Sciatic nerve (tissue), 2 donors: ENCODE measurements at regions not wholly inside any gene's neighbourhood (a gene's known extent, or its start where the extent isn't known, plus 50 kb on each side); places are given as distances from the start of the nearest gene placed in this dataset.

ENCODE experiments used
- ATAC-seq: fragments of 200-7000 bp; cut with Tn5 transposase; one replicate; pipeline ENCODE4 v1.9.1; 2020; ENCODE audit warnings: mild to moderate bottlenecking, moderate library complexity
- DNase-seq: peaks from one replicate; pipeline ENCODE4 v3.0.0-alpha.2; 2020; ENCODE audit warnings: low spot score
- intact Hi-C: fragments of 100-400 bp; cut with DNase I; formaldehyde crosslinking; loops from one replicate; pipeline ENCODE4 v1.14.2; 2022
- donor health status: DM: no; HTN: no; CAD: no.
- donor health status: DM: no; HTN: no; CAD: no.

DNA sequence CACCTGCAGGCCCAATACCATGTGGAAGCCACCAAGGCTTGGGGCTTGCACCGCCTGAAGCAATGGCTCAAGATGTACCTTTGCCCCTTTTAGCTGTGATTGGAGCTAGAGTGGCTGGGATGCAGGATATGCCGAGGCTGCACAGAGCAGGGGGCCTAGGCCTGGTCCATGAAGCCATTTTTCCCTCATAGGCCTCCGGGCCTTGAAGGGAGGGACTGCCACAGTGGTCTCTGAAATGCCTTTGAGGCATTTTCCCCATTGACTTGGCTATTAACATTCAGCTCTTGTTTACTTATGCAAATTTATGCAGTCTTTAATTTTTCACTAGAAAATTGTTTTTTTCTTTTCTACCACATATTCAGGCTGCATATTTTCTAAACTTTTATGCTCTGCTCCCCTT is 203.2 kb upstream of the HHIP start:
- ATAC-seq, result no peak
- intact Hi-C loops, result no loop called here
- no peak for DNase-seq

DNA sequence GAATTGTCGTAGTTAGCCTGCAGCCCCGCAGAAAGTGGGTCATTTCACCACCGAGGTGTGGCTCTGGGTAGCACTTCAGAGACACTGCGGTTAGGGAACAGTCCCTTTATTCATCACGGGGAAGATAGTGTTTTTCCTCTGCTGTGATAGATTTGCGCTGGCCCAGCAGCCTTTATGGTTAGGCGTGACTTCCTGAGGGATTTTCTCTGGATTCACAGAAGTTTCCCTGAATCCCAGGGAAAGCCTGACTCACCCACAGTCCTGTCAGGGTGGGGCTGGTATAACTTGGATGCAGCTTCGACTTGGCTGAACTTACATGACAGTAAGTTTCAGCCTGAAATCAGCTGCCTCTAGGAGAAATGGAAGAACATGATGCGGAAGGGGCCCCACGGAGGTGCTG is 196.3 kb upstream of the HHIP start:
- intact Hi-C loops, result no loop called here
- ATAC-seq (peak; percentile 96), DNase-seq (peak; percentile 65)

DNA sequence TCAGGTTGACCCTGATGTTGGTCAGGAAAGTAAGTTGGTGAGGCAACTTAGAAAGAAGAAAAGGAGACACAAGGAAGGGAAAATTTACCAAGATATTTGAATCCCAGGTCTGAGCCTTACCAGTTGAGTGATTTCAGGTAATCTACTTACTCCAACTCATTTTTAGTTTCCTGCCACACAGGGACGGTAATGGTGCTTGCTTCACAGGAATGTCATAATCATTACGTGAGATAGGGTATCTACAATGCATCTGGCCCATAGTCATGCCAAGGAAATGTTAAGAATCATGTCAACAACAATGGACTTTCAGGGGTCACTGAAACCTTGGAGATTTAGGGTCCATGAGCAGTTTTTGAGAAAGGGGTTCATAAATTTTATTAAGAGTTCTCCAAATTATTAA is 195.4 kb upstream of the HHIP start:
- intact Hi-C loops, result no loop called here

DNA sequence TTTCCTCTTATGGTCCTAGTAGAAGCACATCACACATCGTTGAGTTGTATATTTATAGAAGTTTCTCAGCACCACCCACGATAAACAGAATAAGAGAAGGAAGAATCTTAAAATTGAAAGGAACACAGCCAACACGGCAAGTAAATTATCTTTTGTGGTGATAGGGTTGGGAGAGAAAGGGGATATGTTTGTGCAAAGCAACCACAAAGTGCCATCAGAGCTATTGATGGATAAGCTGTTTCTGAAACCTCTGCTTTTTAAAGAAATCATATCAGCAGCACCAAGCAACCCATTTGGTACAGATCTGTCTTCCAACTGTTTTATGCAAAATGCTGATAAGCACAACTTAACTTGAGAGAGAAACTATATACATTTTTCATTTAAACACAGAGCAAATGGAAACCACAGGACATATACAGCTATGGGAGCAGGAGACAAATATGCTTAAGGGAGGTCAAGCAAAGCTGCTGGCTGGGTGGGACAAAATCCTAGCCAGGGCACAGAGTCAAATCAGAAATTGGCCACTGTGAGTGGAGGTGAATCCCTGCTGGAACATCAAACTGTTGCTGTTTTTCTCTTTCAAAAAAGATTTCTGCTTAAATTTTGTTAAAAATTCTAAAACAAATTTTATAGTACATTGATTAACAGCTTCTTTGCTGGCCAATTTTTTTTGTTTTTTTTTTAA is 194.0 kb upstream of the HHIP start:
- DNase-seq (no peak), ATAC-seq (no peak)
- intact Hi-C loops, result no loop called here

More for the DNA sequence above, 195.4 kb upstream of the HHIP start:
- DNase-seq, result no peak
- ATAC-seq, result no peak

DNA sequence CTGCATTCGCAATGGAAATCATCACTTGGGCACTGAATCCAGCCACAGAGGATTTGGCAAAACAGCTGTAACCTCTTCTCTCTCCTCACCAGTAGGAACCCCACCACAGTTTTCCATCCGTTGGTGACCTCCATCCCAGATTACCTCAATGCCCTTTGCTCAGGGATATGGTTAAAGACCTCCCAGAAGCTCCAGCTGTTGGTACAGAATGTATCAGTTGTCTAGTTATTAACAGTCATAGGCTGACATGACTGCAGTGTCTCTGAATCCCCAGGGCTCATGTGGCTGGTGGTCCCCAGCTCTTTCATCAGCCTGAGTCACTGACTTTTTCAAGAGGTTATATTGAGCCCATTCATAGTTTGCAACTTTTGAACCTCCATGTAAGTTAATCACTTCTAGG is 189.8 kb upstream of the HHIP start:
- DNase-seq, result no peak
- intact Hi-C loops, result no loop called here
- no peak for ATAC-seq

DNA sequence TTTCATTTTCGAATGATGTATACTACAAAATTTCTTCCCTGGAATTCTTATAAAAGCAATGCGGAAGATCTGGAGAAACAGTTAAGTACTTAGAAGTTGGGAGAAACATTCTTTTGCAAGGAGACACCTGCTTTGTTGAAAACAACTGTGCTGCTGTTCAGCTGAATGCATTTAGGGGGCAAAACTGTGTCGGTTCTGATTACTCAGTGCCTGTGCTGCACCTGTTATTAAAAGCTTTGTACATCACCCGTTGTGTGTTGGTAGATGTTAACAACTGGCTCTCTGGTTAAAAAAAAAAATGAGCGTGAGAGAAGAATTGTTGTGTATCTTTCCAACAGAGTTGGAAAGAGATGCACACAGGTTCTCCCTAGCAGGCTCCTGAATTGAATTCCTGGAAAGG is 184.1 kb upstream of the HHIP start:
- intact Hi-C loops, result no loop called here
- no peak for ATAC-seq
- DNase-seq, result no peak

DNA sequence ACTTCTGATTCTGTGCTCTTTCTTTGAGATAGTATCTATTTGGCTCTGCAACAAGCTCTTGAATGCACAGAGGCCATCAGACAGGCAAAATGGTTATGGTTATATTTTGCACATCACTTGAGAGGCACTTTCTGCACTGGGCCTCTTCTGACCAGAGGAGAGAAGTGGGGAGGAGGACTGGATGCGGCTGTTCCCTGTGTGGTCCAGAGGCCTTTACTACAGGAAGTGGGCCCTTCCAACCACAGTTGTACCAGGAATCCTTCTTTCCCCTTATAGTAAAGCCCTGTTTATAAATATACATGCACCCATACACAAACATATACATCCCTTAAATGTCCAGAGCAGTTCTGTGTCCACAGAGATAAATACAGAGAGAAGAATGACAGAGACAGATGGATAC is 182.7 kb upstream of the HHIP start:
- DNase-seq (no peak), ATAC-seq (no peak)
- intact Hi-C loops, result no loop called here

DNA sequence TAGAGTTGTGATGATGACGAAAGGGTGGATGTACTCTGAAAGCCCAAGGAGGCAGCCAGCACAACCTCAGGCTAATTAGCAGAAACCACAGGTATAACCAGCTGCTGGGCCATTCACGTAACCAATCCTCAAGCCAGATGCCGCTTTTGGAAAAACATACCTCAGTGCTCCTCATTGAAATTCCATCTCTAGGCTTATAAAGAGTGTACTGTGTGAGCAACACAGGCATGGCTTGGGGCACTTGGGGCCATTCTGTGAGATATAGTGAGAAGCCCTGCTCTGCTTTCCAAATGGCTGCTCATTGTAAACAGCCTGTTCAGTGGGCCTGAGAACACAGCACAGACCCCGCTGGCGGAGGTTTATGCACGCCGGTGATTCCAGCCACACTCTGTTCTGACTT is 182.1 kb upstream of the HHIP start:
- ATAC-seq (no peak), DNase-seq (no peak)
- intact Hi-C loops, result no loop called here

DNA sequence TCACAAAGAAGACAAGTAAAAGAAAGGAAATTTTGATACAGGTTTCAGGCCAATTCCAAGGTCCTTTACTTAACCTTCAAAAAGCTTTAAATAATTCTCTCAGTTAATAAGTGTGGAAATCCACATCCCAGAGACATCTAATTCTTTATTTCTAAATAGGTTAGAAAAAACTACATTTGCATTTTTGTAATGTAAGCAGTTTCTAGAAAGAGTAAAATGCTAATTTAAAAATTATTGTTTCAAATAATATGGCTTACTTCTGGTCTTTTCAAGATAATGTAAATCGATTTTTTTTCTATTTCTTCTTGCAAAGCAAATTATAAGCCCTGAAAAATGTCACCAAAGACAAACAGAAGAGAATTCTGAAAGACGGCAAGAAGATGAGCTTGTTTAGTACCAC is 180.4 kb upstream of the HHIP start:
- DNase-seq (no peak), ATAC-seq (no peak)
- intact Hi-C loops, result no loop called here

DNA sequence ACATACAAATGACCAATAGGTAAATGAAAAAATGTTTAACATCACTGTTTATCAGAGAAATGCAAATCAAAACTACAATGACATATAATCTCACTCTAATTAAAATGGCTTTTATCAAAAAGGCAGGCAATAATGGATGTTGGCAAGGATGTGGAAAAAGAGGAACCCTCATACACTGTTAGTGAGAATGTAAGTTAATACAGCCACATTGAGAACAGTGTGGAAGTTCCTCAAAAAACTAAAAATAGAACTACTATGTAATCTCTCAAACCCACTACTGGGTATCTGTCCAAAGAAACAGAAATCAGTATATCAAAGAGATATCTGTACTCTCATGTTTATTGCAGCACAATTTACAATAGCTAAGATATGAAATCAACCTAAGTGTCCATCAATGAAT is 165.9 kb upstream of the HHIP start:
- intact Hi-C loops, result no loop called here
- DNase-seq (no peak), ATAC-seq (no peak)

DNA sequence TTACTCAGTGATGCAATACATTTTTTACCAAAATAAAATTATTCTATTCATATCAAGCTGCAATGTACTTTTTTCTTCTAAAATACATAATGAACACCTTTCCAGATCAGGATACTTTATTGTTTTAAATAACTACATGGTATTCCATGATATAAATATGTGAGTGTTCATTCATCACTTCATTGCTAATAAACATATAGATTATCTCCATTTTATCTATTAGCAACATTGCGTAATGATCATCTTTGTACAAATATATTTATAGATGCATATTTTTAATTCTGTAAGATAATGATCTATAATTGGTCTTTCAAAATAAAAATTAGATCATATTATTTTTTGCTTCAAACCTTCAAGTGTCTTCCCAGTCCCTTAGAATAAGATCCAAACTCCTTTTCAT is 156.1 kb upstream of the HHIP start:
- intact Hi-C loops, result no loop called here
- ATAC-seq (no peak), DNase-seq (no peak)

DNA sequence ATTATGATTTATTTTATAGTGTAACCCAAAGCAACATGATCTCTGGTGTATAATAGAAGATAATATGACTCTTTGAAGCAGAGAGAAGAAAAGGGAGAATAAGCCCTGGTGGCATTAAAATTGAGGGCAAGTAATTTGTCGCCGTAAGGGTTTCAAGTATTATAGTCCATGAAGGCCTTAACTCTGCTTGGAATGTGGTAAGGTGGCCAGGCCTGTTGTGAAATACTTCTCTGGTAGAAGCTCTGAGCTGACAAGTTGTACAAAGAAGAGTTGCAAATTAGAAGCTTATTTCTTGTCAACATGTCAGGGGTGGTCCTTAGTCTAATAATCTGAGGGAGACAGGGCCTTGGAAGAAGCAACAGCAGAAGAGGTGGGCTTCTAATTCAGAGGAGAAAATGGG is 151.7 kb upstream of the HHIP start:
- intact Hi-C loops, result no loop called here
- peak; percentile 59 for ATAC-seq
- DNase-seq, result no peak

DNA sequence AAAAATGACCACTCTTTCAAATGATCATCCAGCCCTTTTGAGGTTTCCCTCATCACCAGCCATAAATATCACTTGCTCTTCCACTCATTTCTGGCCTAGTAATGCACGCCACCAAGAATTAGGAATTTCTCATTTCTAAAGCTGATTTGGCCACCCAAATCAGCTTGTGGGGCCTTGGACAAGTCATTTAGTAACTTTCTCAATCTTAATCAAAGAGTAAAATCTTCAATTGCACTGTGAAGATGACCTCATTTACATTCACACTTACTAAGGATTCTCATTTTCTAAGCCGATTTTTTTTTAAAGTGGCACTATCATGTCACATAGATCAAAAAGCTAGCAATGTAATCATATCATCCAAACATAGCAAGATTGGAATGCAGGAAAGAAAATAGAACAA is 150.0 kb upstream of the HHIP start:
- intact Hi-C loops, result no loop called here
- DNase-seq (no peak), ATAC-seq (no peak)

DNA sequence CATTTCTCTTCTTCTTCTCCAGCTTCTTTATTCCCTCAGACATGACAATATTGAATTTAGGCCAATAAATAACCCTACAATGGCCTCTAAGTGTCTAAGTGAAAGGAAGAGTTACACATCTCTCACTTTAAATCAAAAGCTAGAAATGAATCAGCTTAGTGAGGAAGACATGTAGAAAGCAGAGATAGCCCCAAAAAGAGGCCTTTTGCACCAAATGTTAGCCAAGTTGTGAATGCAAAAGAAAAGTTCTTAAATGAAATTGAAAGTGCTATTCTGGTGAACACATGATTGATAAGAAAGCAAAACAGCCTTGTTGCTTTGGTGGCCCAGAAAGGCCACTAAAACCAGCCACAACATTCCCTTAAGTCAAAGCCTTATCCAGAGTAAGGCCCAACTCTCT is 146.2 kb upstream of the HHIP start:
- DNase-seq (no peak), ATAC-seq (no peak)
- intact Hi-C loops, result no loop called here

DNA sequence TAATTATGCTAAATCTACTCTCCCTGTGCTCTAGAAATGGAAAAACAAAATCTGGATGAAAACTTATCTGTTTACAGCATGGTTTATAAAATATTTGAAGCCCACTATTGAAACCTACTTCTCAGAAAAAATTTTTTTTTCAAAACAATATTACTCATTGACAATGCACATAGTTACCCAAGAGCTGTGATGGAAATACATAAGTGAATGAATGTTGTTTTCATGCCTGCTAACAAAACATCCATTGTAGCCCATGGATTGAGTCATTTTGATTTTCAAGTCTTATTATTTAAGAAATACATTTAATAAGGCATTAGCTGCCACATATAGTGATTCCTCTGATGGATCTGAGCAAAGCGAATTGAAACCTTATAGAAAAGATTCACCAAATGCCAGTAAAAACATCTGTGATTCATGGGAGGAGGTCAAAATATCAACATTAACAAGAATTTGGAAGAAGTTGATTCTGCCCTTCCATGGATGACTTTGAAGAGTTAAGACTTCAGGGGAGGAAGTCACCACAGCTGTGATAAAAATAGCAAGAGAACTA is 144.7 kb upstream of the HHIP start:
- no peak for DNase-seq
- peak; percentile 52 for ATAC-seq
- intact Hi-C loops, result no loop called here

DNA sequence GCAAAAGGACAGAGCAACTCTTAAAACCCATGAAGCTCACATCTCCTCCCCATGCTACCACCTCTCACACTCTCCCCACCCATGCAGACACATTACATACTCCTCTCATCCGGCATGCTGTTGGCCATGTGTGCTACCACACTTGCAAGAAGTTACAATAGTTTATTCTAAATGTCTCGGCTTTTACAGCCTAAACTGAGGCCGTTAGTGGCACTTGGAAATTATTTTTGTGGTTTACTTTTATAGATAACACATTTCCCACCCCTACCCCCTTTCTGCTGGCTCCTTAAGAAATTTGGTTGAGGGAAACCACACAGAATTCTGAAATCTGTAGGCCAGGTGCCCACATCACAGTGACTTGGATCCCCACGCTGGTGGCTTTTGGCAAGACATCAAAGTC is 141.1 kb upstream of the HHIP start:
- DNase-seq (no peak), ATAC-seq (no peak)
- intact Hi-C loops, result no loop called here

DNA sequence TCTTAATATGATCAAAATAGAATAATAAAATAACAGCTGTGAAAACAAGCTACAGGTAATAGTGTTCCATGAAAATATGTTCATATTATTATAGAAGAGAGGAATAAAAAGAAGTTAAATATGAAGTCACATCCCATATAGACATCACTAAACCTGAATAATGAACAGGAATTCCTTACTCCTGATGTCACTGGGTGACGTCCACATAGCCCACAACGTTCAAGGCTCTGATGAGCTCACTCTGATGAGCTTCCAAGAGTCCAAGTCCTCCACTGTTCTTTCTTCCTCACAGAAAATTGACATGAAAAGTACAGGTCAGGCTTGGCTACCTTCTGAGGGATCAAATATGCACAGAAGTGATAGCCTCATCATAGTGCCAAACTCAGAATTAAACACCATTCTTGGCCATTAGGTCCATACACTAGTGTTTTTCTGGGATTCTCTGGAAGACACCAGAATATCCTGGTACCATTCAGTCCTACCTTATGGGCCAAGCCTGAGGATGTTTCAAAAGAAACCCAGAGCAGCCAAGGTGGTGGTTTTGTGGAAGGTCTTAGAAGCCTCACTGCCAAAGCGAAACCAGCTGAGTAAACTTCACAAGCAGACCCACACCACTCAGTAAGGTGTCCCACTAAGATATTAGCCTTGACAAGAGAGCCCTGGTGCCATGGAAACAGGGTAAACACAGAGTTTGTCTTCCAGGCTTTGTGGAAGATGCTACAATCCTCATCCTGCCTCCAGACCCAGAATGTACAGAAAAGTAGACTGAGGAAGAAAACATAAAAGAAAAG is 138.4 kb upstream of the HHIP start:
- DNase-seq (no peak), ATAC-seq (no peak)
- intact Hi-C loops, result no loop called here

DNA sequence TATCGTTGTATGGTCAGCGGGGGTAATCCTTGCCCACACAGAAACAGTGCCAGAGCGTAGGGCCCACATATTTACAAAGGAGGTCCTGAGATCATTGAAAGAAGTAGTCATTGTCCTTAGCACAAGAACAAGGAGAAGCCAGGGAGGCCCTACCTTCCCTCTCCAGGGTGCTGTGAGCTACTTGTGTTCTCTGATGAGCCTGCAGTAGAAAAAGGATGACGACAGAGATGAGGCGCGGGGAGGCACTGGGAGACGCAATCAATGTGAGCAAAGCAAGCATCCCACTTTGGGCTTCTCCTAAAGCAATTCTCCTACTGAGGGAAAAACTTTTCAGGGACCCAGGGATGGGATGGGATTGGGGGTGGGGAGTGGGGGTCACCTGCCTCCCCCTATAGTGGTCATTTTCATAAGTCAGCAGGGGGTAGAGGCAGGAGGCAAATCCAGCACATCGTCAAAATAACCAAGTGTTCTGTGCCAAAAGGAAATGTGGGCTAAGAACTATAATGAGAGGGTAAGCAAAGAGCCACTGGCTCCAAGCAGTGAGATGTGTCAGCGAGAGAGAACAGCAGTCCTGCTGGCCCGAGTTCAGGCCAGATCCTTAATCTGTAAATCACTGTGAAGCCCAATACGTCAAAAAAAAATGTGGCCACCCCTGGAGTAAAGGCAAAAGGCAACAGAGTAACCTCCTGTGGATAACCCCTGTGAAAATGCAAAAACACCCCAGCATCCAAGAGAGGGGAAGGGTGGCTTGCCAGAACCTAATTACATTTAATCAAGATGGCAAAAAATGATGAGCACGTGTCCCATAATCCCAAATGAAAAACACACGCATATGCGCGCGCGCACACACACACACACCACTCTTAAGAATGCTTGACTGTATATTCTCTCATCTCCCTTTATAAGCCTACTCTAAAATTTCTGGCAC is 136.6 kb upstream of the HHIP start:
- no peak for DNase-seq
- ATAC-seq, result peak; percentile 60
- intact Hi-C loops, result no loop called here

DNA sequence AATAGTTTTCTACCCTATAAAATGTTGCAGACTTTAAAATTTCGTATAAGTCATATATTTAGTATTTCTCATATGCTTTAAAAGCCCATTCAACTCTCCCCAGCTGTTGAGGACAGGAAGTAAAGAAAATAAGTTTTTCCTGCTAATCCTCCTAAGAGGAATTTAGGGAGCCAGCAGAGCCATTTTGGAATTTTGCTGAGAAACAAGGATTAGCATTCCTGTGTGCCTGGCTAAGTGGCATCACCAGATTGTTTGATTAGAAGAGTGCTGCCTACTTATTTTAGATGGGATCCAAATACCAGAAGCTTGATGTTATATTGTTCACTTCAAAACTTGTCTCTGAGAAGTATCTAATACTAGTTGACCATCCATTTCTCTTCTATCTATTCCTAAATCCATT is 131.2 kb upstream of the HHIP start:
- no peak for DNase-seq
- intact Hi-C loops, result no loop called here
- no peak for ATAC-seq
